GM18505 (cell line): ENCODE measurements at regions not wholly inside any gene's neighbourhood (a gene's known extent, or its start where the extent isn't known, plus 50 kb on each side); places are given as distances from the start of the nearest gene placed in this dataset.

Source experiments
- ATAC-seq: cut with Tn5 transposase; IDR thresholded peaks from one replicate; pipeline ENCODE4 v1.9.1; 2021; ENCODE audit not compliant: unreplicated experiment
- POLR2A ChIP-seq: IDR thresholded peaks from 4 replicates; pipeline ENCODE4 v1.6.1; 2011; ENCODE audit warnings: borderline replicate concordance; ENCODE audit not compliant: insufficient read depth, insufficient read length; ENCODE audit errors: extremely low read depth

- no peak for ATAC-seq
- TF ChIP-seq POLR2A, result no peak
Observed at GRCh38 chr2:4561196-4561595, 857.8 kb downstream of the DCDC2C start.

DNA sequence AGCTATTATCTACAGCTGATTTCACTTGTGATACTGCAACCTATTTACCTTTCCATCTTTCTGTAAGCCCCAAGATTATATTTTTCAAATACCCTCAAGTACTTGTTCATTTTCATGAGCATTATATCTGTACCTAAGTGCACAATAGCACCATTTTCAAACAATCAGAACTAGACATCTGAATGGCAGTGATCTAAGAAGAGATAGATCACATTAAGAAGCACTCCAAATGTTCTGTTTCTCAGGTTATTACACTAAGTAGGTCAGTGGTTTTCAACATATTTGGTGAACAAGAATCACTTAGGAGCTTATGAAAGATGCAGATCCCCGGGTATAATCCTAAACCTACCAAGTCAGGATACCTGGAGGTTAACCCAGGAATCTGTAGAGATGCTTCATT is 872.7 kb downstream of the DCDC2C start:
- ATAC-seq, result no peak
- TF ChIP-seq POLR2A, result no peak

DNA sequence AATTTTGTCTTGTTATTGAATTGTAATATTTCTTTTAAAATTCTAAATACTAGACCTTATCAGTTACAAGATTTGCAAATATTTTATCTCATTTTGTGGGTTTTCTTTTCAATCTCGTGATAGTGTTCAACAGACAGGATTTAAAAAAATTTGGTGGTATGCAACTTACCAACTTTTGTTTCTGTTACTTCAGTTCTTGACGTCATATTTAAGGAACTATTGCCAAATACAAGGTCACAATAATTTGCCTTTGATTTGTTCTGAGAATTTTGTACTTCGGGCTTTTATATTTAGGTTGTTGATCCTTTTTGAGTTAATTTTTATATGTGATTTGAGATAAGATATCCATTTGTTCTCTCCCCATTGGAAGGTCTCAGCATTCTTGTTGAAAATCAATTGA is 876.6 kb downstream of the DCDC2C start:
- TF ChIP-seq POLR2A, result no peak

DNA sequence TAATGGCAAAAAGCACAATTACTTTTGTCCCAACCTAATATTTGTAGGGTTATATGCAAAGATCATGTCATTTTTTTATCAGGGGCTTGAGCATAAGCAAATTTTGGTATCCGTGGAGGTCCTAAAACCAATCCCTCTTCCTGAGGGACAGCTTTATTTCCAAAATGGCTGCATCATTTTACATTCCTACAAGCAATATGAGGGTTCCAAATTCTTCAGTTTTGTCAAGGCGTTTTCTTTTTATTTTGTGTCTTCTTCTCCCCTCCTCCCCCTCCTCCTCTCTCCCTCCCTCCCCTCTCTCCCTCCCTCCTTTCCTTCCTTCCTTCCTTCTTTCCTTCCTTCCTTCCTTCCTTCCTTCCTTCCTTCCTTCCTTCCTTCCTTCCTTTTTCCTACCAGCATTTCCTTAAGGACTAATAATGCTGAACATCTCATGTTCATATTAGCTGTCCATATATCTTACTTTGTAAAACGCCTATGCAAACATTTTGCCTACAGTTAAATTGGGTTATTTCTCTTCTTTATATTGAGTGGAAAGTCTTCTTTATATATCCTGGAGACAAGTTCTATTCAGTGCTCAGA is 881.8 kb downstream of the DCDC2C start:
- no peak for ATAC-seq
- TF ChIP-seq POLR2A, result no peak

More for the DNA sequence above, 876.6 kb downstream of the DCDC2C start:
- no peak for ATAC-seq

GRCh38 chr2:4588606-4589005 is 885.2 kb downstream of the DCDC2C start:
- ATAC-seq, result no peak
- TF ChIP-seq POLR2A, result no peak

DNA sequence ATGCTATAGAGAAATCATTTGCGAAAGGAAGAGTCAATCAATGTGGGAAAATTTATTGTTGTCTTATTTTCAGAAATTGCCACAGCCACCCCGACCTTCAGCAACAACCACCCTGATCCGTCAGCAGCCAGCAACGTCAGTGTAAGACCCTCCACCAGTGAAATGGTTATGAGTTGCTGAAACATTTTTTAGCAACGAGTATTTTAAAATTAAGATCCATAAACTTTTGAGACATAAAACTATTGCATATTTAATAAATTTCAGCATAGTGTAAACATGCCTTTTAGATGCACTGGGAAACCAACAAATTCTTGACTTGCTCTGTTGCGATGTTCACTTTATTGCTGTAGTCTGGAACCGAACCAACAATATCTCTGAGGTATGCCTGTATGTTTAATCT is 887.9 kb downstream of the DCDC2C start:
- TF ChIP-seq POLR2A, result no peak
- ATAC-seq, result no peak

- no peak for TF ChIP-seq POLR2A
- no peak for ATAC-seq
Observed at GRCh38 chr2:4597400-4597799, 894.0 kb downstream of the DCDC2C start.

- no peak for TF ChIP-seq POLR2A
Observed at GRCh38 chr2:4604767-4605166, 901.4 kb downstream of the DCDC2C start.

DNA sequence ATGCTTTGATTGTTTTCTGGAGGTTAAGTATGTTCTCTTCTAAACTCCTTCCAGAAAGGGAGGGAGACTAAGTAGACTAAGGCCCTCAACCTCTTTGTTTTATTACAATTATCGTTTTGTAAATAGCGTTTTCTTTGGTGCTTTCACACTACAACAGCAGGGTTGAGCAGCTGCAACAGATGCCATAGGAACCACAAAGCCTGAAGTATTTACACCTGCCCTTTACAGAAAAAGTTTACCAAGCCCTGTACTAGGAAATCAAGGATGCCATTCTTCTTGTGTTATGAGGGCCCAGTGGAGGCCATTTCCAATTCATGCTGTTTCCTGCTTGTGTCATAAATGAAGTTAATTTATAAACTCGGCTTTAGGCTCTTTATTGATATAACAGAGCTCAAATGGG is 914.8 kb downstream of the DCDC2C start:
- no peak for TF ChIP-seq POLR2A
- no peak for ATAC-seq

More at GRCh38 chr2:4604767-4605166, 901.4 kb downstream of the DCDC2C start:
- no peak for ATAC-seq

GRCh38 chr2:4618630-4619228 is 915.4 kb downstream of the DCDC2C start:
- no peak for ATAC-seq
- no peak for TF ChIP-seq POLR2A

DNA sequence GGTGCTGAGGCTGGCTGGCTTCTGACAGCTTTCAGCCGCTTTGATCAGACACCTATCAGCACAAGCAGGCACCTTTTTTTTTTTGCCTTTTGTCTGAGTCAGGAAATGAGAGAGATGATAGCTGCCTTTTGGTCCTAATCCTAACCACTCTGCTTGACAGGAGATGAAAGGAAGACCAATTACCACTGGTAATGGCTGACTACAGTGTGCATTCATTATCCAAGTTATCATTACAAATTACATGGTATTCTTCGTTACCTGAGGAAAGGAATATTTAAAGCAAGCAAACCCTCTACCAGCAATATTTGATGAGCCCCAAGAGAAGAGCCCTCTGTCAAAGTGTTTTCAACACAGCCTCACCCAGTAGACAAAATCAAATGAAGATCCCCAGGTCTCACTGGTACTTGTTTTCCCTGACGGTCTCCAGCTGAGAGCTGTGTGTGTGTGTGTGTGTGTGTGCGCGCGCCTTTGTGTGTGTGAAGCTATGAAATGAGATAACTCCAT is 925.7 kb downstream of the DCDC2C start:
- TF ChIP-seq POLR2A, result no peak
- ATAC-seq, result no peak

- no peak for ATAC-seq
- TF ChIP-seq POLR2A, result no peak
Observed at GRCh38 chr2:4635289-4635688, 931.9 kb downstream of the DCDC2C start.

DNA sequence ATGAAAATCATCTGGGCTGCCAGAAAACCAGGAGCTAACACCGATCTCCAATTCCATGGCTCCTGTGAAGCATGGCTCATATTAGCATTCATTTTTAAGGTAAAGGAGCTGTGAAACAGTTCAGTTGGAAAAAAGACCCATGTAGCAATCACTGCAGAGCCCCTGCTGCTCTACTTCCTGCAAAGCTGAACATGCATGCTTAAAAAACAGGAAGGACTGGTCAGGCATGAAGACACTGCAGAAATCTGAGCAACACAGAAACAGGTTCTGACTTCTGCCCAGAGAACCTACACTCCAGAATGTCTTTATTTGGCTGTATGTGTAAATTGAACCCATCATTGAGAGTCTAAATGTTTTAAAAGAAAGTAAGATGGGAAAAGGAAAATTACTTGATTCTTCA is 950.6 kb downstream of the DCDC2C start:
- no peak for ATAC-seq
- no peak for TF ChIP-seq POLR2A

GRCh38 chr2:4656326-4656725 is 953.0 kb downstream of the DCDC2C start:
- ATAC-seq, result no peak
- TF ChIP-seq POLR2A, result no peak
